Effector CD4-positive, alpha-beta T cell (primary cell): ENCODE measurements at regions not wholly inside any gene's neighbourhood (a gene's known extent, or its start where the extent isn't known, plus 50 kb on each side); places are given as distances from the start of the nearest gene placed in this dataset.

Experiments
- DNase-seq: peaks from one replicate; pipeline ENCODE4 v3.0.0-alpha.2; 2020

DNA sequence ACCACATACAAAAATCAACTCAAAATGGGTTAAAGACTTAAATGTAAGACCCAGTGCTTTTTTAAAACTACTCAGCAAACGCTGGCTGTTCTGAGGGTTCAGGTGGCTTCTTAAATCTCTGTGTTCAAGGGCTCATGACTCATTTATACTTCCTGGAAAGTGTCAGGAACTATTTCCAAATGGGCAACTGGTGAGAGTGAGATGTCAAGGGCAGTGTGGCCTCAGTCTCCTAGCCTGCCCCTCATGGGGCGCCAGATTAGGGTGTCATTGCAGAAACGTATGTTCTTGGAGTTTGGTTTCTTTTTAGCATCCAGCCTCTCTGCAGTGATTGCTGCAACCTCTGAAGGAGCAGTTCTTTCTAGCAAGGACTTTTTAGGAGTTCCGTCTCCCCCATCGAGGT, 485.4 kb downstream of the TNS1 start:
- DNase-seq, result no peak

DNA sequence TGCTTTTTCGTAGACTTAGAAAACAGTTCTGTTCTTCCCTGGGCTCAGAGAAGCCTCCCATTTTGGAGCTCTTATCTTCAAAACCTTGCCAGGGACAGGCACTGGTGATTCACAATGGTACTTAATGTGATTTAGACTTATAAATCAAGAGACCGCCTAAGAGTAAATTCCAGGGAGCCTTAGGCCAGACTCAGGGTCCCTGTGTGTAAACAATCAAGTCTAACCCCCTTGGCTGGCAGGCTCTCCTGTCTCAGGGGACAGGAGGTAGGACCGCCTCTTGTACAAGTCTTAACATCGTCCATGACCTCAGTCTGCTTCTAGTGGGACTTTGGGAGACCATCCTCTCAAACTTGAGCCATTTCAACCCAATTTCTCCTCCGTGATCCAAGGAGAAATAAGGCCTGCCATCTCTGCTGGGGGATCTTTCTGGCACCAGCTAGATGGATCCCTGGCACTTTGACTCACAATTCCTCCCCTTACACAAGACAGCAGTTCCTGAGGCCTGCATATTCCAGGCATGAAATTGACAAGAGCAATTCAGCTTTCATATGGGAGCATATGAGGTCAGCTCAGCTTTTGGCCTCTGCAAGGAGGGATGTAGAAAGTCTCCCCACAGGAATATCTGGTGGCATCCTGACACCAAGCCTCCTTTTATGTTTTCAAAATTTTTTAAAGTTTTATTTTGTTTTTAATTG, 487.0 kb downstream of the TNS1 start:
- DNase-seq, result no peak

DNA sequence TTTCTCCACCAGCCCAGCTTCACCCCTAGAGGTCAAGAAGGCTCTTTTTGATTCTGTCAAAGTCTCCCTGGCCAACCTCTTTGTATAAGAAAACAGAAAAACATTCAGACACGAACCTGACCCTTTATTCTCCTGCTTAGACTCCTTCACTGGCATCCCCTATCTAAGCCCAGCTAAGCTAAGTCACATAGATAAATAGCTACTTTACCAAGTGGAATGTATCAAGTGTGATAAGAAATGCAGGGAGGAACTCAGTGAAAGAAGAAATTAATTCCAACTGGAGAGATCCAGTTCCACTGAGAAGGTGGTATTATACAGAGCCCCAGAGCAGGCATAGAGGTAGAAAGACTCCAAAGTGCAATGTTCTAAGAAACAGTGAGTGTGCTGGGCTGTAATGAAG, 489.5 kb downstream of the TNS1 start:
- no peak for DNase-seq

DNA sequence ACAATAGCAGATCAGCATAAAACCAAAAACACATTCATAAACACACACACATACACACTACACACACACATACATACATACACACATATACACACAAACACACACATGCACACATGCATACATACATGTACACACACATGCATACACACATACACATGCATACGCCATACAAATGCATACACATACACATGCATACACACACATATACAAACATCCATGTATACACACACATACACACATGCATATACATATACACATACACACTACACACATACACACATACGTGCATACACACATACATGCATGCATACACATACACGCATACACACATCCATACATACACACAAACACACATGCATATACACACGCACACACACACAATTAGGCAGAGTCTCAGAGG, 490.1 kb downstream of the TNS1 start:
- DNase-seq, result no peak

DNA sequence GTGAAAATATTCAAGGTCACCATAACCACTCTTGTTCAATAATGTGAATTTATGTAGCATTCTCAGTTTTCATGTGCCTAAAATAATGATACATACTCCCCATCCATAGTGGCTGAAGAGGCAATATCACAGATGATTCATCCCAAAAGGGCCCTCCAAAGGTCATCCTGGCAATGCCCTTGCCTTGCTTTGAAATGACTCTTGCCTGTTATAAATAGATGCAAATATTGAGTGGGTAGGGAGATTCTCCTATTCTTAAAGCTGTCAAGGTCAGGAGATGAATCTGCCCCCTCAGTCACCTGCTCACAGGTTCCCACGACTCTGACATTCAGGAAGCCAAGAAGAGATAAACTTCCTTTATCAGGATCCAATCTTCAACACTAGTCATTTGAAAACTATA, 490.5 kb downstream of the TNS1 start:
- no peak for DNase-seq

DNA sequence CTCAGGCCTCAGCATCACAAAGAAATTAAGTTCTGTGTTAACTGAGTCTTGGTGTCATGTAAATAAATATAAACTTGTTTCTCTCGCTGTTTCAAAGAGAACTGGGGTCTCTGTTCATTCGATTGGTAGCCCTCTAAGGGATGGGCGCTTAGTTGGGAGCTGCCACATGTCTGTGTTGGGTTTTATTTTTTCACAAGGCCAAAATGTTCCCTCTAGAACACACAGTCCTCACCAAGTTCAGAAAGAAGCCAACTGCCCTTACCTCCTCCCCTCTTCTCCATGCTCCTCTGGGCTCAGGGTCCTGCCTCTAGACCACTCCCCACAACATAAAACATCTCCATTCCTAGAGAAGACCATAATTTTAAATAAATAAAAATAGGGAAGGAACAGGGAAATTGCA, 490.9 kb downstream of the TNS1 start:
- DNase-seq, result no peak

DNA sequence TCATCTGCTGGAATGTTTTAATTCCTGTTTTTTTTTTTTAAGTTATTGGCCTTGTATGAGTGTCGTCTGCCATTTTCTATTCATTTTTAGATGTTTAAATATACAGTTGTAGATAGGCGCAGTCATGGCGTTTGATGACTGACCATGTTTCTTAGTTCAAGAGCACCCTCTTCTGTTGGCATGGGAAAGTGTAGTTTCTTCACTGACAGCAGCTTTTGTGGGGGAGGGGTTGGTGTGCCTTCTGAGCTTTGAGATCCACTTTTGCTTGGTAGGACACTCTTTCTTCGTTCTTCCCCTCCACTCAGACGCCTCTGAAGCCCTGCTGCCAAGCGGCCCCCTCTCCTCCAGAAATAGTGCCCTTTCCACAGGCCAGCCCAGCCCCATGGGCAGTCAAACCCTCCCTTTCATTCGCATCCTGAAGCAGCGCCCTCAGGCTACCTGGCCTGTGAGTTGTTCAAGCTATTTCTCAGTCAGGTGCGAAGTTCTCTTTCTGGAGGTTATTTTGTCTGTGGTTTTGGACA, 492.0 kb downstream of the TNS1 start:
- no peak for DNase-seq

DNA sequence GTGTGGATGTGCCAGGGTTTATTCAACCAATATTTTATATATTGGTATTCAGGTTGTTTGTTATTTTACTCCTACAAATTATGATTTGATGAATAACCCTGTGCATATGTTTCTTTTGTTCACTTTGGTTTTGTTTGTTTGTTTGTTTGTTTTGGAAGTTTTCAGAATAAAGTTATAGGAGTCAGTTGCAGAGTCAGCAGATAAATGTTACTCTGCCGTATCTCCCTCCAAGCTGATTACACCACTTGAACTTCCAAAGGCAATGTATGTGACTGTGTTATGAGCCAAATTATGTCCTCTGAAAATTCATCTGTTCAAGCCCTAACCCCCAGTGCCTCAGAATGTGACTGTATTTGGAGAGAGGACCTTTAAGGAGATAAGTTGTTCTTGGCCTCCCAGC, 497.5 kb downstream of the TNS1 start:
- DNase-seq, result no peak

DNA sequence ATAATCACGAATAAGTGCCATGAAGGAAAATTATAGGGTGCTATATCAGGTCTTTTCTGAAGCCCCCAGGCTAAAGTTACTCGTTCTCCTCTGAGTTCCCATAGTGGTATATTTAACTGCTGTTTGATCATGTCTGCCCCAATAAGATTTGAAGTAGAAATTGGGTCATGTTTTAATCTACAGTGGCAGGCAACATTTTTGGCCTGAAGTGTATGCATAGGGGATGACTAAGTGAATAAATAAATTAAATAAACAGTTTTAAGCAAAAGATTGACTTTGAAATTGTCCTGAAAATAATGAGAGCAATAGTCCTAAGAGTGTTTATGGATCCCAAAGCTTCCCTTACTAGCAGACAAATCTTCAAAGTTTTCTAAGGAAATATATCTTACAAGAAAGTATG, 500.9 kb downstream of the TNS1 start:
- no peak for DNase-seq

DNA sequence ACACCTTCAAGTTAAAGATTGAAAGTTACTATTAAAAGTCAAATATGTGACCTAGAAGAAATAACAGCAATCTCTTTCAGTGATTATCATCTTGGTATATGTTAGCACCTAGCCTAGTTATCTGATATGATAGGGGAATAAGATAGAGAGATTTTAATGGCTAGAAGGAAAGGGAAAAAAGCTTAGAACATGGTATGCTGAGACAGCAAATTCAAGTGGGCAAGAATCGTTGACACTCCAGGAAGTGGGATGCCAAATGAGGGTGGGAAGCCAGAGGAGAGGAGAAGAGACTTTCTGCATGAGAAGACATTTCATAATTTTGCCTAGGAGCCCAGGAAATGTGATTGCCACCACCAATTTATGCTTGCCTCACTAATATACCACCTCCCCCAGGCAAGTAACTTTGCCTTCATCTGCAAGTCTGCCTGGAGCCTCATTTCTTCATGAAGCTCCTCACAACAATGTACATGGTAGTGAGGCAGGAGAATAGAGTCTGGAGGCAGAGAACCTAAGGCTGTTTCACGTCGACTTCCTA, 504.9 kb downstream of the TNS1 start:
- DNase-seq, result no peak

DNA sequence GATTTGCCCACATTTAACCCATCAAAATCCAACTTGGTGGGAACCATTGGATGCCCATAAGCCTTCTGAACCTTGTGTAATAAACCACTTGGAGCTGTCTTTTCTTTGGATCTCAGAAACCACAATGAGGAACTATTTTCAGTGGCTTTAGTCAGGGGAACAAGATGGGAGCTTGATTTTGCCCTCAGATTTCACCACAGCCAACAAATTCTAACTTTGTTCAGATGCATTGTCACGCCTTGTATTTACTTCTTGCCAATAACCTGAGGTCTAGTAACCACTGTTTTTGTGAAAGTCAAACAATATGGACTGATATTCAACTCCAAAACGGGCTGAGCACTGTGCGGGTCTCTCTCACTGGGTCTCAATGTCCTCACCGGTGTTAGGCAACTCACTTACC, 508.2 kb downstream of the TNS1 start:
- DNase-seq, result no peak

DNA sequence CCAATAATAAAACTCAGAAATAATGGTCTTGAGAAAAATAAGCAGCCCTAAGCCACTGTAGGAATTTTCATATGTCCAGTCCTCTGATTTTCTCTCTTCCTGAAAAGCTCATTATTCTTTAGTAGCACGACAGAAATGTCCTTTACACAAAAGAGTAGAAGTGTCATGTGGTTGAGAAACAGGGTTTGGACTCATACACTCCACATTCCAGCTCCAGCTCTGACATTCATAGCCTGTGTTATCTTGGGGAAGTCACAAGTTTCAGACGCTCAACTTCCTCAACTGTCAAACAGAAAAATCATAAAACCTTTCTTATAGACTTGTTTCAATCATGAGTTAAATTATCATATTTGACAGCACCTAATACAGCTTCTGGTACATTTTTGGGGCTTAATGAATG, 511.5 kb downstream of the TNS1 start:
- DNase-seq, result no peak

DNA sequence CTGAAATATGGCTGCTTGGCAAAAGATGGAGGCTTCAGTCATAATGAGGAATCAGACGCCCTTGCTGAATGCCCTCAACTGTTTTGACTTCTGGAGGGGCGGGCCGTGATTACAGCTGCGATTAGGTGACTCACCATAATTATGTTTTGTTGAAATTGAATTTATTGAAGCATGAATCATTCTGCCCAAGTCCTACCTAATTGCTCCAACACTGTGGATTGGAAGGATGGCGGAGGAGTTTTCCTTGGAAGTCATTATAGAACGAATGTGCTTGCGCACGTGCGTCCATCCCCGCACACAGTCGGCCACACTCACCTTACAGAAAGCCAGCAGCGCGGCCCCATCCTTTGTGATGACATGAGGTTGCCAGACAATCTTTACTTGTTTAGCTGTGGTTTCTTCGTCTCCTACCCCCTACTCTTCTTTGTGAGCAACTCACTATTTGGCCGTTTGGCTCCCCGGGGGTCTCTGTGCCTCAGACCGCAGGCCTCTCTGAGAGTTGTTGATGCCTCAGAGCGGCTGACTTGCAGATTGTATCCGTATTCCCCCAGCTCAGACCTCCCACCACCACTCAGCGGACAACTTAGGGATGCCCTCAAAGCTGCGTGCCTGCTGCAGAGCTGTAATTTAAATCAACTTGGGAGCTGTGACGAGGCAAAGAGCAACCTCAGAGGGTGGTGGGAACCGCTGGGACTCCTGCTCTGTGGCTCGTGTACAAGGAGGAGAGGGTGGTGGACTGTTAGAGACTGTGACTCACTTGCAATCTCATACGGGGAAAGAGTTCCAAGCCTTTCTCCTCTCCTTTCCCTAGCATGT, 513.4 kb downstream of the TNS1 start:
- no peak for DNase-seq

DNA sequence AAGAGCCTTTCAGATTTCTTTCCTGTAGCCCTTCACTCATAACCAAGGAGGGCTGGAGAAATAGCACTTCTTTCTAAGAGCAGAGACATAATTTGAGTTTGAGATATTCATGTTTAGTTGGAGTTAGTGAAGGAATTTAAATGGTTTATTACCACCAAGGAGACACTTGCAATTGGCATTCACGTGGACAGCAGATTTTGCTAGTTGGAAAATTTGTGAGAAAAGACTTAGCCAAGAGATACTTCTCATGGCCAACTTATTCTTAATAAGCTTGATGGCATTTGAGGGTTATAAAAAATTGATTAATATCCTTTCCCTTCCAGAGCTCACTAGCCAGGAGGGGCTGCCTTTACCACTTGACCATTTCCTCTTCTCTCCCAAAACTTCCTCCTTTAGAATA, 518.7 kb downstream of the TNS1 start:
- DNase-seq, result no peak

DNA sequence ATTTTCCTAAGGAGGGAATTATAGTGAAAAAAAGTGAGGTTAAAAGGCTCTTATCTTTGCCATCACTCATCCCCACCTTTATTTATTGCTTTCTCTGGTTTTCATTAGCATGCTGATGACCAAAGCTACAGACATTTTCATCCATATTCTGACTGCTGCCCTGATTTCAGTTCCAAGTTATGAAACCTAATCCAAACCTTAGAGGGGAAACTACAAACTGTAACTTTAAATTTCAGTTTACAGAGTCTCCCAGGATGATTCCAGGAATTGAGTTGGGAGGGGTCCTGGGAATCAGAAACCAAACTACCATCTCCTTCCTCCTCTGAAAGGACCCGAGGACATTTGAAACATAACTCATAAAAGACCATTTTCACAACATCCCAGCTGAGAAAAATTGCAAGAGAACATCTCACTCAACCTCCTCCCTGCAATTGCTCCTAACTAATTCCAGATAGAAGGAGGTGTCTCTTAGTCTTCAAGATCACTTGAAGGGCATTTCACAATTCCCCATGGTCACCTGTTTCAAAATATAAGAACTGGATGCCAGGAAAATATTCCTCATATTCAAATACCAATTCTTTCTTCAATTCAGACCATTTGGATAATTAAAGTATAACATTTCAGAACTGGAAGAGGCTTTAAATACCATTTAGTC, 520.6 kb downstream of the TNS1 start:
- no peak for DNase-seq

DNA sequence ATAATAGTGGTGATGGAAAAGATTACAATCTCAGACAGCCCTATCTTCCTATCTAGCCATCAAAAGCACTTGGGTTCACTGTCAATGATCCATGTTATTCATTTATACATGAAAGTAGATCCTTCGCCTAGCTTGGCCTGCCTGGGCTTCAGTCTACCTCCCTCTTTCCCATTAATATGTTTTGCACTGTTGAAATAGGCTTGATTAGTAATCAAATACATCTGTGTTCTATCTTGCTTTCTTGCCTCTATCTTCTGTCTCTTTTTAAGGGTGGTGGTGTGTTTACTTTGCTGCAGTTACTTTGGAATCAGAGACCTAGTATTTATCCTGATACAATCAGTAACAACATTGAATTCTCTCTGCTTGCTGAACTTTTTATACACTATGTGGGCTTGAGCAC, 521.2 kb downstream of the TNS1 start:
- no peak for DNase-seq

DNA sequence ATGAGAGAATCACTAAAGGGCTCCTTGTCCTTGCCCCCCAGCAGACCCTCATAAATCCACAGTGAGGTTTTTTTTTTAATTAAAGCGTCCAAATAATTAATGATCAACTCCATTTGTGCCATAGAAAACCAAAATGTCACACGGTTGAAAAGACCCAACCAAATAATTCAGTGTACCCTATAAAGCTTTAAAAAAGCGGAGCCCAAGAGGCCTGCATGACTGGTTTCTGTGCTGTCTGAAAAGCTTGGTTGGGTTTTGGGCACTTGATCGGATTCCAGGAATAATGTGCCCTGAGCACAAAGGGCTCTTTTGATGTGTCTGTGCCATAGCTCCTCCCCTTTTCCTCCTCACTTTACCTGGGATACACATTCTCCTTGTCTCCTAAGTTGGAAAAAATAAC, 523.2 kb downstream of the TNS1 start:
- no peak for DNase-seq

DNA sequence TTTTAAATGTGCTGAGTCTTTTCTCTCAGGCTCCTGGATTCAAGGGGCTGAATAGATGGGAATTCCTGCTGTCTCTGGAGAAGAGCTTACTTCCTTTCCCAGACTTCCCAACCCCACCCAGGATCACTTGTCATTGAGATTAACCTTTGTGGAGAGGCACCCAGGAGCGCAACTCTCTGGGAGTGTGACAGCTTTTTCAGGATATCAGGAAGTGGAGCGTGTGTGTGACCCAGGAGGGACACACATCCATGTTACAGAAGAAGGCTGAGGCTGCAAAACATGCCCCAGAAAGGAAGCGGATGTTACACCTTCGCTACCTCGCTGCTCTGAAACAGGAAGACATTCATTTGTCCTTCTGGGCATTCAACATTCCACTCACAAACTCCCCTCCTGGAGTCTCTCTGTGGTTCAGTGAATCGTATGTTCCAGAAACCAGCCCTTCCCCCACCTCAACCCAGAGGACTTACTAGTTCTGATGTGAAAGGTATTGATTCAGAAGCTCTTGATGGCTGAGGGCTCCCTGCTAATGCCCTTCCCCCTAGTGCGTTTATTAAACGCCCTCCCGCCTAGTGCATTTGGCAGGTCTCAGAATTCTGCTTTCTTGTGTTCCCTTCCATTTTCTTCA, 523.9 kb downstream of the TNS1 start:
- DNase-seq, result no peak

DNA sequence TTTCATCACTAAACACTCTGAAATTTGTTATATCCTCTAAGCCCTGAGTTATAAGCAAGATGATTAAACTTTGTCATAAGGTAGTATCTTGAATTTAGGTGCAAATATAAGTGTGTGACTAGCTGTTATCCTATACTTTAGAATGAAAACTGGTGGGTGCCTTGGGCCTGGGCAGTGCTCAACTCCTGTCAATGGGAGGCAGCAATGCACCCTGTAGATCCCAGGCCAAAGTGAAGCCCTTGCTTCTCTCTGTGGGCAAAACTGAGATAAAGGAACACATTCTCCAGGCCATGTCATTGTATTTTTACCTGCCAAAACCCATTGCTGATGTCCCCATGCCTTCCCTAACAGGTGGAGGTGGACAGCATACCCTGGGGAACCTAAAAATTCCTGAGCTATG, 525.2 kb downstream of the TNS1 start:
- DNase-seq, result no peak

DNA sequence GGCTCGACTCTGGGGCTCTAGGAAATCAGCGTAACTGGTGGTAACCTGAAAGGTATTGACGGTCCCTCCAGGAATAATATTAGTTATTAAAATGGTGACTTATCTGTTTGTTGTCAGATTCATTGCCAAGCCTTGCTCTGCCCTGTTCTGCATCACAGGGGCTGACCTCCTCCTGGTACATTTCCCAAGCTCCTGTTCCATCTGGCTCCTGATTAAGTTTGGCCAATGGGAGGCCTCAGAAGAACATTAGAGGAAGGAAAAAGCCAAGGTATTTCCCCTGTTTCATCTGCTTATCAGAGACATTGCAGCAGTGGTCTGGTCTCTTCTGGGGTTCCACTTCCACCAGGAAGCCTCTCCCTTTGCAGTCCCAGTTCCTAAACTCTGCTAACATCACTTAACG, 527.0 kb downstream of the TNS1 start:
- DNase-seq, result no peak

DNA sequence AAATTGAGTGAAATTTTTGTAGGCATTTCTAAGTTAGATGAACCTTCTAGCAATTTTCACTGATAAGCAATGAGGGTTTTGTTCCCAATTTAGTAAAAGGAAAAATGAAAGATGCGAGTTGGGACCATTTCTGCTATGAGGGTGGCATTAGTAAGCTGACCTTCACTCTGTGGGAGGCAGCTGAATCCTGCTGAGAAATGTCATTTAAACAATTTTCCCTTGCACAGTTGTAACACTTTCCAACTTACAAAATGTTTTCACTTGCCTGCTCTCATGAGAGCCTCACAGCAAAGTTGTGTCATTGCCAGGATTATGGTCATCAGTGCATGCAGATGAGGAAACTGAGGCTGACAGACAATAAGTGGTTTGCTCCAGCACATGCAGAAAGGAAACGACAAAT, 527.7 kb downstream of the TNS1 start:
- no peak for DNase-seq

DNA sequence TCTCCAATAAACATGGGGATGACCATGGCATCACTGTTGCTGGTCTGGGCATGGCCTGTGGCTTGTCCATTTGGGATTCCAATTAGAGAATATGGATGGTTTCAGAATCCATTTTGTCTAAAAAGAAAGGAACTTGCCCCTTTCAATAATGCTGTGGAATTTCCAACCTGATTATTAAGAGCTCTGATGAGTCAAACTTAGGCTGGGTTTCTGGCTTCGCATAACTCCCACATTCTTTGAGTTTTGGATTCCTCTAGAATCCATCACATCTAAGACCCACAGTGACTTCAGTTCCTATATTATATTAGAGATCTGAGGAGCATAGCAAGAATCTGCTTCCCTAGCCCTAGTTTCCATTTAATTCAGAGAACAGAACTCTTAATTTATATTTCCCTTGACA, 531.5 kb downstream of the TNS1 start:
- DNase-seq, result no peak

DNA sequence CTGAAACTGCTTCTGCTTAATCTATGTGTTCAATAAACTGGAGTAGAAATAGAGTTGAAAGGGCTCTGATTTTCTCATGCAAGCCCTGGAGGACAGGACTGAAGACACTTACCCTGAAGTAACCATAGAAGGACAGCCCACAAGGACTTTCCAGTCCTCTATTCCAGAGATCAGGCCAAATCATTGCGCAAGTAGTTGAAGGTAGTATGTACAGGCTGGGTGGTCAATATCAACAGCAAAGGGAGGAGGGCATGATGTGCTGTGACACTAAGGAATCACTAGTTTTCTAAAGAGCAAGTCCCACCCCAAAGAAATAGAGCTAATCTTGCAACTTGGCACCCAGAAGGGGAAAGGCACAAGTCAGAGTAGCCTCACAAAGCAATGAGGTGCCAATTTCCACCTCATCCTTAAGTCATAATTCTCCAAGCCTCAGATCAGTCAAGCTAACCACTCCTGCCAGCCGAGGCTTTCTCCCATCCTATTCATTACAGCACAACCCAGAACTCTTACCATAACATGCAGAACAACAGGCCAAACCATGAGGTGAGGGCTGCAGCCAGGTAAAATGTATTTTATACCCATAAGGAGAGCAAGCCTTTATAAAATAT, 533.5 kb downstream of the TNS1 start:
- no peak for DNase-seq
